ENCODE measurements at regions not wholly inside any gene's neighbourhood (a gene's known extent, or its start where the extent isn't known, plus 50 kb on each side); places are given as distances from the start of the nearest gene placed in this dataset.
"Not testable (repeated sequence)": the region's sequence is repeated elsewhere in the genome, so short reads cannot be mapped to it uniquely, and the experiment has no call there.

- no peak overlapping the region for H3K4me3 ChIP-seq
- DNase-seq (ENCODE audit: low read depth in 1 of 2, low spot score in 1 of 2): no peak
- no peaks in the 10 kb centered on the region for H3K36me3 ChIP-seq
- H3K4me1 ChIP-seq (ENCODE audit: low read depth): peaks cover 8% of the 10 kb centered on the region
- H3K27ac ChIP-seq: no peak overlapping the region
- no peaks in the 10 kb centered on the region for H3K9me3 ChIP-seq (ENCODE audit: low read depth)
- TF ChIP-seq CTCF (IDR thresholded peaks at IDR 0.05; ENCODE audit: low read depth, low read length): no peak
- no peaks in the 10 kb centered on the region for H3K27me3 ChIP-seq
These were observed 121.1 kb upstream of the DMRT1 start for GRCh38 chr9:720239-720881.

GRCh38 chr9:722388-722980 lies 119.0 kb upstream of the DMRT1 start:
- no peak for DNase-seq (ENCODE audit: low read depth in 1 of 2, low spot score in 1 of 2)
- H3K36me3 ChIP-seq: no peaks in the 10 kb centered on the region
- no peaks in the 10 kb centered on the region for H3K4me1 ChIP-seq (ENCODE audit: low read depth)
- H3K27me3 ChIP-seq: no peaks in the 10 kb centered on the region
- no peak overlapping the region for H3K4me3 ChIP-seq
- TF ChIP-seq CTCF (IDR thresholded peaks at IDR 0.05; ENCODE audit: low read depth, low read length): no peak
- H3K27ac ChIP-seq: no peak overlapping the region
- no peaks in the 10 kb centered on the region for H3K9me3 ChIP-seq (ENCODE audit: low read depth)

GRCh38 chr9:724461-724860 lies 117.0 kb upstream of the DMRT1 start:
- not testable (repeated sequence) for H3K9me3 ChIP-seq (ENCODE audit: low read depth); H3K4me3 ChIP-seq; H3K27ac ChIP-seq; H3K4me1 ChIP-seq (ENCODE audit: low read depth); H3K27me3 ChIP-seq; DNase-seq (ENCODE audit: low read depth in 1 of 2, low spot score in 1 of 2); H3K36me3 ChIP-seq

- no peaks in the 10 kb centered on the region for H3K4me1 ChIP-seq (ENCODE audit: low read depth)
- peaks cover 6% of the 10 kb centered on the region for H3K36me3 ChIP-seq
- no peak for TF ChIP-seq CTCF (IDR thresholded peaks at IDR 0.05; ENCODE audit: low read depth, low read length)
- no peak for DNase-seq (ENCODE audit: low read depth in 1 of 2, low spot score in 1 of 2)
- no peak overlapping the region for H3K4me3 ChIP-seq
- H3K27ac ChIP-seq: no peak overlapping the region
- H3K27me3 ChIP-seq: no peaks in the 10 kb centered on the region
- no peaks in the 10 kb centered on the region for H3K9me3 ChIP-seq (ENCODE audit: low read depth)
These were observed 115.5 kb upstream of the DMRT1 start for GRCh38 chr9:726005-726404.

GRCh38 chr9:727767-728166 lies 113.7 kb upstream of the DMRT1 start:
- H3K27ac ChIP-seq: no peak overlapping the region
- H3K4me3 ChIP-seq: no peak overlapping the region
- no peaks in the 10 kb centered on the region for H3K4me1 ChIP-seq (ENCODE audit: low read depth)
- no peaks in the 10 kb centered on the region for H3K27me3 ChIP-seq
- no peaks in the 10 kb centered on the region for H3K9me3 ChIP-seq (ENCODE audit: low read depth)
- DNase-seq (ENCODE audit: low read depth in 1 of 2, low spot score in 1 of 2): no peak
- H3K36me3 ChIP-seq: peaks cover 15% of the 10 kb centered on the region
- no peak for TF ChIP-seq CTCF (IDR thresholded peaks at IDR 0.05; ENCODE audit: low read depth, low read length)

- Histone ChIP-seq H3K9me3 (ENCODE audit: low read depth) (no peaks in the 10 kb centered on the region), H3K36me3 (peaks cover 19% of the 10 kb centered on the region), H3K27ac (no peak overlapping the region), H3K27me3 (no peaks in the 10 kb centered on the region), H3K4me3 (no peak overlapping the region), H3K4me1 (ENCODE audit: low read depth) (no peaks in the 10 kb centered on the region)
- no peak for TF ChIP-seq CTCF (IDR thresholded peaks at IDR 0.05; ENCODE audit: low read depth, low read length)
- no peak for DNase-seq (ENCODE audit: low read depth in 1 of 2, low spot score in 1 of 2)
These were observed 113.0 kb upstream of the DMRT1 start for GRCh38 chr9:728535-728934.
